ENCODE measurements at regions not wholly inside any gene's neighbourhood (a gene's known extent, or its start where the extent isn't known, plus 50 kb on each side); places are given as distances from the start of the nearest gene placed in this dataset.
A peak's percentile ranks its signal among the peaks of the same experiment; 100 is the strongest.

DNA sequence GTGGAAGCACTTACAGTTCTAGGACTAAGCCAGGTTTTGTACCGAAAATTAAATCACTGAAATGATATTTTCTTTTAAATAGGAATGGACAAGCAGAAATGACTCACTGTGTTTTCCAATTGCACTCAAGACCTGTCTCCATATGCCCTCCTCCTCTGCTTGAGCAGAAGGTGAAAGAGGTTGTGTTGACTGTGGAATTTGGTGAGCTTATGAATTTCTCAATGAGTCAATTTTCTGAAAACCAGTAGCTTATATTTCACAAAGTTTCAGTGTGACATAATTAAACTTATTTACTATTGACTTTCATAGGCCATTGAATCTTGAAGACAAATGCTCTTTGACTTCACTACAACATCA lies 249.9 kb downstream of the NPR3 start:
- Histone ChIP-seq H3K27me3 (ENCODE audit: insufficient read depth) (no peaks in the 10 kb centered on the region), H4K20me1 (ENCODE audit: insufficient read depth) (no peaks in the 10 kb centered on the region), H3K4me2 (no peak overlapping the region), H3K27ac (ENCODE audit: low read depth in 2 of 2, low read length in 1 of 2) (peak overlapping the region in 1 of 2 experiments; percentile 61; a peak in 2 of 4 replicates), H3F3A (replicated peaks; ENCODE audit: insufficient read depth) (peaks cover 11% of the 10 kb centered on the region), H3K9me3 (peaks cover 8% of the 10 kb centered on the region; the same call in 1 of the 2 replicates), H3K4me3 (ENCODE audit: low read depth in 2 of 2, low read length in 1 of 2) (no peak overlapping the region), H2AFZ (ENCODE audit: low read depth) (no peak overlapping the region), H3K36me3 (replicated peaks in 1 of 2; ENCODE audit: control insufficient read depth in 1 of 2, insufficient read depth in 2 of 2, low read length in 1 of 2) (peaks cover 0 to 54% of the 10 kb centered on the region in 2 experiments), H3K79me2 (ENCODE audit: insufficient read depth) (peaks cover 45% of the 10 kb centered on the region), H3K4me1 (ENCODE audit: control insufficient read depth in 1 of 2, insufficient read depth in 2 of 2, low read depth in 1 of 2, low read length in 1 of 2) (no peaks in the 10 kb centered on the region; a peak in 1 of 4 replicates), H3K9ac (no peak overlapping the region), H3K9me2 (no peaks in the 10 kb centered on the region)
- TF ChIP-seq FOSL2 (IDR thresholded peaks at IDR 0.05; ENCODE audit: borderline replicate concordance, low read depth) (peak; percentile 10; the same call in 1 of the 2 replicates), SIN3A (IDR thresholded peaks at IDR 0.05; ENCODE audit: borderline replicate concordance, low read depth, low read length) (no peak), JUND (IDR thresholded peaks at IDR 0.05) (no peak), EP300 (IDR thresholded peaks at IDR 0.05; ENCODE audit: borderline replicate concordance in 1 of 2, low read depth in 1 of 2, low read length in 1 of 2) (peak in 1 of 2 experiments; percentile 20; a peak in 1 of 4 replicates), RXRA (IDR thresholded peaks at IDR 0.05; ENCODE audit: borderline replicate concordance, low read depth) (no peak), MEF2A (IDR thresholded peaks at IDR 0.05; ENCODE audit: borderline replicate concordance, low read depth) (no peak), RCOR1 (IDR thresholded peaks at IDR 0.05; ENCODE audit: low read length) (no peak)
- TF ChIP-seq, protein P1, sequence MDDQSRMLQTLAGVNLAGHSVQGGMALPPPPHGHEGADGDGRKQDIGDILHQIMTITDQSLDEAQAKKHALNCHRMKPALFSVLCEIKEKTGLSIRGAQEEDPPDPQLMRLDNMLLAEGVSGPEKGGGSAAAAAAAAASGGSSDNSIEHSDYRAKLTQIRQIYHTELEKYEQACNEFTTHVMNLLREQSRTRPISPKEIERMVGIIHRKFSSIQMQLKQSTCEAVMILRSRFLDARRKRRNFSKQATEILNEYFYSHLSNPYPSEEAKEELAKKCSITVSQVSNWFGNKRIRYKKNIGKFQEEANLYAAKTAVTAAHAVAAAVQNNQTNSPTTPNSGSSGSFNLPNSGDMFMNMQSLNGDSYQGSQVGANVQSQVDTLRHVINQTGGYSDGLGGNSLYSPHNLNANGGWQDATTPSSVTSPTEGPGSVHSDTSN (IDR thresholded peaks at IDR 0.05), result 0 out of 2 replicates have a peak, but pooled peaks have one; percentile 3
- no peak for DNase-seq
- POLR2A ChIA-PET, result no interaction called here
- WGBS (ENCODE audit: low lambda C conversion rate), result 4% methylated on average over 1 of the region's 1 CpG
- CTCF ChIA-PET, result no interaction called here

DNA sequence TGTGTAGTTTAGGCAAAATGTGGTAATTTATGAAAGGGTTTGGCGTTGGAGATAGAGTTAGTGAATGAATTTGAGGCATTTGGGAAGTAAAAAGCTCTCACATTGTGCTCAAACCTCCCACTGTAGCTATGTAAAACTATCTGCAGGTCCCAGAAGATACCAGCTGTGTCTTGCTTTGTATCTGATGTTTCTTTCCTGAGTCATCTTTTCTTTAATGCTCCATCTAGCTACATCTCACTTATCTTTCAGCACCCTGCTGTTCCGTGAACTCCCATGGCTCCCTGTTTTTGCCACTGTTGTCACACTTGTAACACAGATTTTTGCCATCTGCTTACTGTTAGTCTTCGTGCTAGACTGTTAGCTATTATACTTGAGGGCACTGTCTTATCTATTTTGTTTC lies 253.1 kb downstream of the NPR3 start:
- Histone ChIP-seq H3K27ac (ENCODE audit: low read depth in 2 of 2, low read length in 1 of 2) (peak overlapping the region; percentile 11 to 15; a peak in 2 of 4 replicates), H3K4me3 (ENCODE audit: low read depth in 2 of 2, low read length in 1 of 2) (no peak overlapping the region), H3F3A (replicated peaks; ENCODE audit: insufficient read depth) (peaks cover 24% of the 10 kb centered on the region), H2AFZ (ENCODE audit: low read depth) (no peak overlapping the region), H3K9me3 (peaks cover 8% of the 10 kb centered on the region; the same call in 1 of the 2 replicates), H3K4me2 (no peak overlapping the region), H4K20me1 (ENCODE audit: insufficient read depth) (no peaks in the 10 kb centered on the region), H3K4me1 (ENCODE audit: control insufficient read depth in 1 of 2, insufficient read depth in 2 of 2, low read depth in 1 of 2, low read length in 1 of 2) (no peaks in the 10 kb centered on the region; a peak in 1 of 4 replicates), H3K9me2 (no peaks in the 10 kb centered on the region), H3K79me2 (ENCODE audit: insufficient read depth) (peaks cover 38% of the 10 kb centered on the region), H3K27me3 (ENCODE audit: insufficient read depth) (no peaks in the 10 kb centered on the region), H3K9ac (no peak overlapping the region), H3K36me3 (replicated peaks in 1 of 2; ENCODE audit: control insufficient read depth in 1 of 2, insufficient read depth in 2 of 2, low read length in 1 of 2) (peaks cover 0 to 57% of the 10 kb centered on the region in 2 experiments)
- no peak for DNase-seq
- POLR2A ChIA-PET, result no interaction called here
- TF ChIP-seq, protein P1 (IDR thresholded peaks at IDR 0.05), result peak; percentile 24; the same call in 1 of the 2 replicates
- TF ChIP-seq JUND (IDR thresholded peaks at IDR 0.05) (peak; percentile 28), RXRA (IDR thresholded peaks at IDR 0.05; ENCODE audit: borderline replicate concordance, low read depth) (no peak), TCF12 (IDR thresholded peaks at IDR 0.05) (peak; percentile 45; the same call in 1 of the 2 replicates), FOSL2 (IDR thresholded peaks at IDR 0.05; ENCODE audit: borderline replicate concordance, low read depth) (peak; percentile 24; the same call in 1 of the 2 replicates), NRF1 (IDR thresholded peaks at IDR 0.05; ENCODE audit: low read depth, low read length) (no peak), EZH2phosphoT487 (IDR thresholded peaks at IDR 0.05; ENCODE audit: borderline replicate concordance, low read depth) (no peak)
- TF ChIP-seq, protein P2, sequence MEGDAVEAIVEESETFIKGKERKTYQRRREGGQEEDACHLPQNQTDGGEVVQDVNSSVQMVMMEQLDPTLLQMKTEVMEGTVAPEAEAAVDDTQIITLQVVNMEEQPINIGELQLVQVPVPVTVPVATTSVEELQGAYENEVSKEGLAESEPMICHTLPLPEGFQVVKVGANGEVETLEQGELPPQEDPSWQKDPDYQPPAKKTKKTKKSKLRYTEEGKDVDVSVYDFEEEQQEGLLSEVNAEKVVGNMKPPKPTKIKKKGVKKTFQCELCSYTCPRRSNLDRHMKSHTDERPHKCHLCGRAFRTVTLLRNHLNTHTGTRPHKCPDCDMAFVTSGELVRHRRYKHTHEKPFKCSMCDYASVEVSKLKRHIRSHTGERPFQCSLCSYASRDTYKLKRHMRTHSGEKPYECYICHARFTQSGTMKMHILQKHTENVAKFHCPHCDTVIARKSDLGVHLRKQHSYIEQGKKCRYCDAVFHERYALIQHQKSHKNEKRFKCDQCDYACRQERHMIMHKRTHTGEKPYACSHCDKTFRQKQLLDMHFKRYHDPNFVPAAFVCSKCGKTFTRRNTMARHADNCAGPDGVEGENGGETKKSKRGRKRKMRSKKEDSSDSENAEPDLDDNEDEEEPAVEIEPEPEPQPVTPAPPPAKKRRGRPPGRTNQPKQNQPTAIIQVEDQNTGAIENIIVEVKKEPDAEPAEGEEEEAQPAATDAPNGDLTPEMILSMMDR (IDR thresholded peaks at IDR 0.05), result no peak
- TF ChIP-seq, protein P3, sequence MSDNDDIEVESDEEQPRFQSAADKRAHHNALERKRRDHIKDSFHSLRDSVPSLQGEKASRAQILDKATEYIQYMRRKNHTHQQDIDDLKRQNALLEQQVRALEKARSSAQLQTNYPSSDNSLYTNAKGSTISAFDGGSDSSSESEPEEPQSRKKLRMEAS (IDR thresholded peaks at IDR 0.05; ENCODE audit: low read depth), result 0 out of 2 replicates have a peak, but pooled peaks have one; percentile 28
- TF ChIP-seq, protein P4, sequence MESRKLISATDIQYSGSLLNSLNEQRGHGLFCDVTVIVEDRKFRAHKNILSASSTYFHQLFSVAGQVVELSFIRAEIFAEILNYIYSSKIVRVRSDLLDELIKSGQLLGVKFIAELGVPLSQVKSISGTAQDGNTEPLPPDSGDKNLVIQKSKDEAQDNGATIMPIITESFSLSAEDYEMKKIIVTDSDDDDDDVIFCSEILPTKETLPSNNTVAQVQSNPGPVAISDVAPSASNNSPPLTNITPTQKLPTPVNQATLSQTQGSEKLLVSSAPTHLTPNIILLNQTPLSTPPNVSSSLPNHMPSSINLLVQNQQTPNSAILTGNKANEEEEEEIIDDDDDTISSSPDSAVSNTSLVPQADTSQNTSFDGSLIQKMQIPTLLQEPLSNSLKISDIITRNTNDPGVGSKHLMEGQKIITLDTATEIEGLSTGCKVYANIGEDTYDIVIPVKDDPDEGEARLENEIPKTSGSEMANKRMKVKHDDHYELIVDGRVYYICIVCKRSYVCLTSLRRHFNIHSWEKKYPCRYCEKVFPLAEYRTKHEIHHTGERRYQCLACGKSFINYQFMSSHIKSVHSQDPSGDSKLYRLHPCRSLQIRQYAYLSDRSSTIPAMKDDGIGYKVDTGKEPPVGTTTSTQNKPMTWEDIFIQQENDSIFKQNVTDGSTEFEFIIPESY (IDR thresholded peaks at IDR 0.05; ENCODE audit: borderline replicate concordance, low read depth), result no peak
- CTCF ChIA-PET, result no interaction called here
- 22% methylated on average over 3 of the region's 3 CpGs for WGBS (ENCODE audit: low lambda C conversion rate)
